UCSD-AML1 (cell line): ENCODE measurements at regions not wholly inside any gene's neighbourhood (a gene's known extent, or its start where the extent isn't known, plus 50 kb on each side); places are given as distances from the start of the nearest gene placed in this dataset.
"Not testable (repeated sequence)": the region's sequence is repeated elsewhere in the genome, so short reads cannot be mapped to it uniquely, and the experiment has no call there.

Experiments used
- DNase-seq: peaks from one replicate; lab custom pipeline; 2025; ENCODE audit not compliant: unreplicated experiment; lab: John Stamatoyannopoulos, UW

GRCh38 chr5:124622851-124623250 lies 123.6 kb downstream of the ZNF608 start:
- DNase-seq = no peak

GRCh38 chr5:124621279-124621678 lies 125.2 kb downstream of the ZNF608 start:
- DNase-seq = no peak

GRCh38 chr5:124620743-124621142 lies 125.7 kb downstream of the ZNF608 start:
- DNase-seq = no peak

GRCh38 chr5:124619121-124619520 lies 127.3 kb downstream of the ZNF608 start:
- no peak for DNase-seq

GRCh38 chr5:124617787-124618186 lies 128.7 kb downstream of the ZNF608 start:
- no peak for DNase-seq

GRCh38 chr5:124614836-124615385 lies 131.5 kb downstream of the ZNF608 start:
- DNase-seq = no peak

- no peak for DNase-seq
Observed at GRCh38 chr5:124614105-124614504, 132.3 kb downstream of the ZNF608 start.

- DNase-seq = no peak
Observed at GRCh38 chr5:124613273-124613953, 133.0 kb downstream of the ZNF608 start.

- DNase-seq = no peak
Observed at GRCh38 chr5:124612023-124612422, 134.4 kb downstream of the ZNF608 start.

GRCh38 chr5:124611262-124611661 lies 135.2 kb downstream of the ZNF608 start:
- DNase-seq = not testable (repeated sequence)

- DNase-seq = not testable (repeated sequence)
Observed at GRCh38 chr5:124609685-124610084, 136.8 kb downstream of the ZNF608 start.

GRCh38 chr5:124606543-124606942 lies 139.9 kb downstream of the ZNF608 start:
- no peak for DNase-seq

GRCh38 chr5:124606093-124606492 lies 140.3 kb downstream of the ZNF608 start:
- DNase-seq = no peak

GRCh38 chr5:124605541-124605940 lies 140.9 kb downstream of the ZNF608 start:
- no peak for DNase-seq

GRCh38 chr5:124604419-124604818 lies 142.0 kb downstream of the ZNF608 start:
- no peak for DNase-seq

GRCh38 chr5:124602925-124603650 lies 143.4 kb downstream of the ZNF608 start:
- DNase-seq = no peak

GRCh38 chr5:124599028-124599973 lies 147.1 kb downstream of the ZNF608 start:
- DNase-seq = peak; percentile 28

- DNase-seq = no peak
Observed at GRCh38 chr5:124596595-124597421, 149.6 kb downstream of the ZNF608 start.

- DNase-seq = no peak
Observed at GRCh38 chr5:124593952-124594351, 152.5 kb downstream of the ZNF608 start.

- DNase-seq = no peak
Observed at GRCh38 chr5:124592891-124593290, 153.5 kb downstream of the ZNF608 start.
